ENCODE measurements at regions not wholly inside any gene's neighbourhood (a gene's known extent, or its start where the extent isn't known, plus 50 kb on each side); places are given as distances from the start of the nearest gene placed in this dataset.

GRCh38 chr16:9191274-9191850 is 99.9 kb downstream of the HAPSTR1 start:
- H3K4me1 Mint-ChIP-seq, result no peaks in the 10 kb centered on the region; the same call in 2 of the 3 replicates
- H3K36me3 Mint-ChIP-seq (ENCODE audit: low read depth), result no peaks in the 10 kb centered on the region
- H3K27ac ChIP-seq (ENCODE audit: low read depth), result no peak overlapping the region
- no peak overlapping the region for H3K27ac Mint-ChIP-seq
- no peaks in the 10 kb centered on the region for H3K9me3 Mint-ChIP-seq
- H3K4me2 ChIP-seq, result no peak overlapping the region
- DNase-seq (ENCODE audit: low spot score), result no peak
- H3K4me1 ChIP-seq (ENCODE audit: insufficient read depth), result no peaks in the 10 kb centered on the region
- no peak overlapping the region for H2AFZ ChIP-seq
- no peak overlapping the region for H3K4me3 ChIP-seq
- TF ChIP-seq EZH2phosphoT487 (IDR thresholded peaks at IDR 0.05; ENCODE audit: unreplicated experiment) (no peak), POLR2AphosphoS5 (IDR thresholded peaks at IDR 0.05; ENCODE audit: low read depth) (no peak), ZNF331 (CRISPR knock-in tag; IDR thresholded peaks at IDR 0.05; ENCODE audit: low read depth) (no peak)
- H3K36me3 ChIP-seq (ENCODE audit: insufficient read depth), result no peaks in the 10 kb centered on the region
- H3K79me2 ChIP-seq (replicated peaks; ENCODE audit: insufficient read depth), result no peaks in the 10 kb centered on the region
- peaks cover 4% of the 10 kb centered on the region for H3K27me3 Mint-ChIP-seq (ENCODE audit: insufficient read depth, low read depth, poor library complexity)
- H3K9me2 ChIP-seq (ENCODE audit: insufficient read depth), result peaks cover 5% of the 10 kb centered on the region; the same call in 1 of the 2 replicates
- H4K20me1 ChIP-seq (replicated peaks; ENCODE audit: insufficient read depth), result no peaks in the 10 kb centered on the region
- H3K4me3 Mint-ChIP-seq, result no peak overlapping the region
- no peak for ATAC-seq
- no peaks in the 10 kb centered on the region for H3F3A ChIP-seq (replicated peaks; ENCODE audit: low read depth)
- no peaks in the 10 kb centered on the region for H3K27me3 ChIP-seq (ENCODE audit: insufficient read depth)

DNA sequence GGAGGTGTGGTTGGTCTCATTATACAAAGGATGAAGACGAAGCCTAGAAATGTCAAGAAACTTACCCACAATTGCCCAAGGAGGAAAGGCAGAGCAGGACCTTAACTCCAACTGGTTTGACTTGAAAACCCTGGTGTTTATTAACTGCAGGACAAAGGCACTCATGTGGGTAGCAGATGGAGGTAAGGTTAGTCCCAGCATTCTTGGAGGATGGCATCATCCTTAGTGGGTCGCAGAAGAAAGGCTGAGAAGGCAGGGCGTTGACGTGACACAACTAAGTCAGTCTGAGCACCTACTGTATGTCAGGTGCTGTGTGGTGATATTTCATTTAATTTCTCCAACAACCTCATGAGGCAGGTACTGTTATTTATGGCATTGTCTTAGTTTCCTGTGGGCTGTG is 101.3 kb downstream of the HAPSTR1 start:
- no peak for ATAC-seq
- Histone ChIP-seq H3K36me3 (ENCODE audit: insufficient read depth) (no peaks in the 10 kb centered on the region), H3F3A (replicated peaks; ENCODE audit: low read depth) (no peaks in the 10 kb centered on the region), H2AFZ (no peak overlapping the region), H3K27me3 (ENCODE audit: insufficient read depth) (no peaks in the 10 kb centered on the region), H4K20me1 (replicated peaks; ENCODE audit: insufficient read depth) (no peaks in the 10 kb centered on the region), H3K4me2 (no peak overlapping the region), H3K79me2 (replicated peaks; ENCODE audit: insufficient read depth) (no peaks in the 10 kb centered on the region), H3K4me3 (no peak overlapping the region), H3K9me2 (ENCODE audit: insufficient read depth) (peaks cover 5% of the 10 kb centered on the region; the same call in 1 of the 2 replicates), H3K27ac (ENCODE audit: low read depth) (no peak overlapping the region), H3K4me1 (ENCODE audit: insufficient read depth) (no peaks in the 10 kb centered on the region)
- H3K4me1 Mint-ChIP-seq, result no peaks in the 10 kb centered on the region; the same call in 2 of the 3 replicates
- H3K9me3 Mint-ChIP-seq, result no peaks in the 10 kb centered on the region
- peaks cover 5% of the 10 kb centered on the region for H3K27me3 Mint-ChIP-seq (ENCODE audit: insufficient read depth, low read depth, poor library complexity)
- no peak overlapping the region for H3K27ac Mint-ChIP-seq
- DNase-seq (ENCODE audit: low spot score), result no peak
- no peaks in the 10 kb centered on the region for H3K36me3 Mint-ChIP-seq (ENCODE audit: low read depth)
- H3K4me3 Mint-ChIP-seq, result no peak overlapping the region
- TF ChIP-seq STAT1 (IDR thresholded peaks at IDR 0.05; ENCODE audit: unreplicated experiment) (no peak), ZNF114 (CRISPR knock-in tag; IDR thresholded peaks at IDR 0.05) (no peak), ETS1 (IDR thresholded peaks at IDR 0.05) (no peak), CREB1 (CRISPR knock-in tag; IDR thresholded peaks at IDR 0.05; ENCODE audit: low read depth) (no peak), ZNF331 (CRISPR knock-in tag; IDR thresholded peaks at IDR 0.05; ENCODE audit: low read depth) (no peak), JUNB (IDR thresholded peaks at IDR 0.05; ENCODE audit: unreplicated experiment) (no peak), EZH2phosphoT487 (IDR thresholded peaks at IDR 0.05; ENCODE audit: unreplicated experiment) (no peak), NANOG (IDR thresholded peaks at IDR 0.05; ENCODE audit: borderline replicate concordance) (no peak), POLR2AphosphoS5 (IDR thresholded peaks at IDR 0.05; ENCODE audit: low read depth) (no peak), EZH2 (IDR thresholded peaks at IDR 0.05; ENCODE audit: low read depth, unreplicated experiment) (no peak), ZNF462 (CRISPR knock-in tag; IDR thresholded peaks at IDR 0.05) (no peak), CTCF (conservative IDR thresholded peaks at IDR 0.05; ENCODE audit: low read depth in 2 of 2) (no peak)
